WERI-Rb-1 (cell line): ENCODE measurements at regions not wholly inside any gene's neighbourhood (a gene's known extent, or its start where the extent isn't known, plus 50 kb on each side); places are given as distances from the start of the nearest gene placed in this dataset.

Source experiments
- DNase-seq: peaks from one replicate; pipeline ENCODE4 v3.0.0-alpha.2; 2020
- H3K27ac ChIP-seq: fragments of 250-450 bp; sonication (Bioruptor Pico); 2 replicates; pipeline ENCODE4 v1.5.1; 2020; ENCODE audit warnings: mild to moderate bottlenecking, moderate library complexity
- H3K27me3 ChIP-seq: fragments of 250-450 bp; sonication (Bioruptor Pico); 2 replicates; pipeline ENCODE4 v1.5.1; 2021; ENCODE audit warnings: mild to moderate bottlenecking, low read depth, moderate library complexity; ENCODE audit not compliant: insufficient read depth, severe bottlenecking
- H3K36me3 ChIP-seq: fragments of 250-450 bp; sonication (Bioruptor Pico); 2 replicates; pipeline ENCODE4 v1.5.1; 2020; ENCODE audit warnings: mild to moderate bottlenecking, moderate library complexity
- H3K4me3 ChIP-seq: 2 replicates; pipeline ENCODE4 v1.5.1; 2011; ENCODE audit warnings: low read depth, mild to moderate bottlenecking, control low read depth, low read length
- H3K9me3 ChIP-seq: fragments of 250-450 bp; sonication (Bioruptor Pico); 2 replicates; pipeline ENCODE4 v1.5.1; 2021; ENCODE audit warnings: mild to moderate bottlenecking, moderate library complexity; ENCODE audit not compliant: severe bottlenecking
- CTCF ChIP-seq: IDR thresholded peaks from 2 replicates; pipeline ENCODE4 v1.5.1; 2011; ENCODE audit warnings: low read depth, mild to moderate bottlenecking, control low read depth, inconsistent platforms, low read length

DNA sequence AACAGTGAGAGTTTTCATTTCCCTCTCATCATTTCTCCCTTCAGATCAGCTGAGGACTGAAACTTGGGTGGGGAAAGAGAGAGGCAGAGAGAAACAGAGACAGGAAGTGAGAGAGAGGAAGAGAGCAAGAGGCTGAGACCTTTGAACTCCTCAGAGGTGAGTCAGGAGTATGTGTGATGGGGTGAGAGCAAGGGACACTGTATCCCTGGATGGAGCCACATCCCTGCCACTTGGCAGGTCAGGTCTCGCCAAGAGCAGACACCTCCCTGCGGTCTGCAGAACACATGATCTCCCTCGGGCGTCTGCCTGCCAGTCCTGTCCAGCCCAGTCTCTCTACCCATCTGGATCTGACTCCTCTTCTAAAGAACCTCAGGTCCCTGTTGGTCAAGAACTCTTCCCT lies 62.7 kb upstream of the SYNDIG1 start:
- no peak for DNase-seq
- TF ChIP-seq CTCF, result no peak
- Histone ChIP-seq H3K4me3 (no peak overlapping the region), H3K9me3 (no peaks in the 10 kb centered on the region), H3K36me3 (no peaks in the 10 kb centered on the region), H3K27ac (no peak overlapping the region), H3K27me3 (no peaks in the 10 kb centered on the region)

- TF ChIP-seq CTCF, result no peak
- Histone ChIP-seq H3K27ac (no peak overlapping the region), H3K9me3 (no peaks in the 10 kb centered on the region)
Observed at GRCh38 chr20:24406251-24406650, 63.2 kb upstream of the SYNDIG1 start.

DNA sequence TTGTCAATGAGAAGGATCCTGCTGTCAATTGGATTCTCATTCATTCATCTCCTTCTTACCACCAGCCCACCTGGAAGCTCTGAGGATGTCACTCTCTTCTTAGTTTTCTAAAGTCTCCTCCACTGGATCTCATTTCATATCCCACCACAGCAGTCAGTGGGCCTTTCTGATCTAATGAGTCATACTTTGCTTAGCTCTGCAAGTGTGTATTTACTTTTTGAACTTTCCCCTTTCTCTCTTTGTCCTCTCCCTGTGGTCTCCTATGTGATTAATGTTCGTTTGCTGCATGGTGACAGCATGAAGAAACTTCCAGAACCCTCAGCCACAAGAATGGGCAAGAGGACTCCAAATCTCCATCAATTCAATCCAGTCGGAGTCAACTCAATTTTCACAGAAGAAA lies 63.6 kb upstream of the SYNDIG1 start:
- no peaks in the 10 kb centered on the region for H3K36me3 ChIP-seq
- TF ChIP-seq CTCF, result no peak
- H3K27ac ChIP-seq, result no peak overlapping the region
- no peak overlapping the region for H3K4me3 ChIP-seq
- H3K9me3 ChIP-seq, result no peaks in the 10 kb centered on the region
- DNase-seq, result no peak
- no peaks in the 10 kb centered on the region for H3K27me3 ChIP-seq

More at GRCh38 chr20:24406251-24406650, 63.2 kb upstream of the SYNDIG1 start:
- DNase-seq, result no peak
- H3K4me3 ChIP-seq, result no peak overlapping the region
- H3K36me3 ChIP-seq, result no peaks in the 10 kb centered on the region
- no peaks in the 10 kb centered on the region for H3K27me3 ChIP-seq

- Histone ChIP-seq H3K27me3 (no peaks in the 10 kb centered on the region), H3K9me3 (no peaks in the 10 kb centered on the region), H3K4me3 (no peak overlapping the region), H3K36me3 (no peaks in the 10 kb centered on the region), H3K27ac (no peak overlapping the region)
- no peak for DNase-seq
- TF ChIP-seq CTCF, result no peak
Observed at GRCh38 chr20:24403406-24403805, 66.0 kb upstream of the SYNDIG1 start.

GRCh38 chr20:24402188-24402587 lies 67.2 kb upstream of the SYNDIG1 start:
- Histone ChIP-seq H3K36me3 (no peaks in the 10 kb centered on the region), H3K27ac (no peak overlapping the region), H3K27me3 (no peaks in the 10 kb centered on the region), H3K4me3 (no peak overlapping the region), H3K9me3 (no peaks in the 10 kb centered on the region)
- DNase-seq, result no peak
- no peak for TF ChIP-seq CTCF

GRCh38 chr20:24395151-24395550 lies 74.3 kb upstream of the SYNDIG1 start:
- DNase-seq, result no peak
- Histone ChIP-seq H3K27me3 (no peaks in the 10 kb centered on the region), H3K36me3 (no peaks in the 10 kb centered on the region), H3K4me3 (no peak overlapping the region), H3K9me3 (peaks cover 3% of the 10 kb centered on the region), H3K27ac (no peak overlapping the region)
- no peak for TF ChIP-seq CTCF
